HG03045 (cell line): ENCODE measurements at regions not wholly inside any gene's neighbourhood (a gene's known extent, or its start where the extent isn't known, plus 50 kb on each side); places are given as distances from the start of the nearest gene placed in this dataset.

Source experiments
- ATAC-seq: cut with Tn5 transposase; IDR thresholded peaks from one replicate; pipeline ENCODE4 v1.9.1; 2021; ENCODE audit warnings: mild to moderate bottlenecking, moderate library complexity; ENCODE audit not compliant: unreplicated experiment

DNA sequence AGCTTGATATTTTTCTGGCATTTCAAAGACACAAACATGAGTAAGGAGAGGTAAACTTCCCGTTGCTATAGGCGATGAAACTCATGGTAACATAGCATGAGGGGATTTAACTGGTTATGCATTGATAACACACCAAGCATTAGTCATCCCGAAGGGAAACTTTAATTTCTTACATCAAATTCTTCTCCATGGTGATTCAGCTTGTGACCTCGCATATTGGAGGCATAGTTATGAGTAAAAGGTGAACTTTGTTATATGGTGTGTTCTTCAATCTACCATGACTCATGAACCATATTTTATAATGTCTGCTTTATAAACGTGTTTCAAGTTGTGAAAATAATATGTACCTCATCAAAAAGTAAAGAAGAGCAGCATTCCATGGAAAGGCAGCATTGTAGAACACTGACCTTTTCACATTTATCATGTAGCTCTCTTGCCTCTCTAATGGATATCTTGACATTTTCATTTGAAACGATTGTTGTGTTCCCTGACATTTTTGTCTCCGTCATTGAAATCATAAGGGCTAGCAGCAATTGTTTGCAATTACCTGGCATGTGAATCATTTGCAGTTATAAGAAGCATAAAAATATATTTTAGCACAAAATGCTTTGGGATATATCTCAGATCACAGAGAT lies 491.8 kb downstream of the ANXA1 start:
- ATAC-seq = no peak

DNA sequence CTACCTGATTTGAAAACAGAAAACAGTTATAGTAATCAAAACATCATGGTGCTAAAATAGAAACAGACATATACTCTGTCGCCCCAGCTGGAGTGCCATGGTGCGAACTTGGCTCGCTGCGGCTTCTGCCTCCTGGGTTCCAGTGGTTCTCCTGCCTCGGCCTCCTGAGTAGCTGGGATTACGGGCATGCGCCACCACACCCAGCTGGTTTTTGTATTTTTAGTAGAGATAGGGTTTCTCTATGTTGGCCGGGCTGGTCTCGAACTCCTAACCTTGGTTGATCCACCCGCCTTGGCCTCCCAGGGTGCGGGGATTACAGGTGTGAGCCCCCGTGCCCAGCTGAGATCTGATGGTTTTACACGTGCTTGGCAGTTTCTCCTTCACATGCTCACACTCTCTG lies 495.9 kb downstream of the ANXA1 start:
- no peak for ATAC-seq

DNA sequence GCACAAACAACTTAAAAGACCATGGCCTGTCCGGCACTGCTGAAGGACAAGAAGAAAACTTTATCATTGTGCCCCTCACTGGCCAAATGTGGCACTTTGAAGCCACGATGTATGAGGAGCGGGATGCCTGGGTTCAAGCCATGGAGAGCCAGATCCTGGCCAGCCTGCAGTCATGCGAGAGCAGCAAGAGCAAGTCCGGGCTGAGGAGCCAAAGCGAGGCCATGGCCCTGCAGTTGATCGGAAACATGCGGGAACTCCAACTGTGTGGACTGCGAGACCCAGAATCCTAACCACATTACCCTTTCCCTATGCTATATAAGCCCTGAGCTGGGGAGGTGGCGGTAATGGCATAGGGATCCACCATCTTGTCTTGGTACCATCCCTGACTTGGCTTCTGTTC lies 497.9 kb downstream of the ANXA1 start:
- no peak for ATAC-seq

DNA sequence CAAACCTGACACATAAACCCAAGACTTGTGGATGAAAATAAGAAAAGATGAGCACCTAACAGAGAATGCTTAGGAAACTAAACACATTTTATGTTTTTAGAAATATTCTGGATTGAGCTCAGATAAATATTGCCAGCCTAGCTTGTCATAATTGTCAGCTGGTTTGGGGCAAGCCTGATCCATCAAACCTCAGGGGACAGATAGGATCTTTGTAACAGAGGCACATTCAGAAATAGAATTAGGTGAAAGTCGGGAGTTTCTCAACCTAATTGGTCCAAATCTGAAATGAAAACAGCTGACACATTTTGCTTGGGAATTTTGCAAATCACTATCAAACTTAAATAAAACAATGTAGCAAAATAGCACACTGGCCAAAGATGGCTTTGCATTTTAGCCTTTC lies 503.7 kb downstream of the ANXA1 start:
- no peak for ATAC-seq

DNA sequence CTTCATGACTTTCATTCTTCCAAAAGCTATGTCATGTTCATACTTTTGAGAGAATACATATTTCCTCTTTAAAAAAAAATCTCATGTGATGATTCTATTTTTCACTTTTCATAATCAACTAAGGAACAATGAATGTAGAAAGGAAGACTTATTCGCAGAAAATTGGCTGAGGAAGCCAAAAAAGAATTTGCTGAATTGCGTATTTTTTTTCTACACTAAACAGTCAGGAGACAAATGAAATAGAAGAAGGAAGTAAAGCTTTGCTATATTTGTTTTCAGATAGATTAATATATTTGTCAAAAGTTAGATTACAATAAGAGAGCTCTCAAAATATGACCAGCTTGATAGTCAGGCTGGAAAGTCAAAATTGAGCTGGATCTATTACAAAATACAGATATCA lies 504.2 kb downstream of the ANXA1 start:
- ATAC-seq = no peak

DNA sequence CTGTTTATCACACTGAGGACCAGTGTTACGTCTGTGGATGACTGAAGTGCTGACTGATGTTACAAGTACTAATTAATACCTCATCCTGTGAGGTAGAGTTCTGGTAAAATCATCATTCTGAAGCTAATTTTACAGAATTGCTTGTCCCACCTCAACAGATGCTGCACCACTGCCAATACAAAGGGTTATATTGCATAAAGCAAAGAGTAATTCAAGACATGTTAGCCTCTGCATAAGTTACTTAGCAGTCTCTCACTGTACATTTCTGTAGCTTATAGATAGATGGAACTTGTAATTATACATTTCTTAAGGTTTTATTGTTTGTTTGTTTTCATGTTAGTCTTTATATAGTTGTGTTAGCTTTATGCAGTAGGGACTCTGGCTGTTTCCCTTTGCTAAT lies 513.6 kb downstream of the ANXA1 start:
- no peak for ATAC-seq

DNA sequence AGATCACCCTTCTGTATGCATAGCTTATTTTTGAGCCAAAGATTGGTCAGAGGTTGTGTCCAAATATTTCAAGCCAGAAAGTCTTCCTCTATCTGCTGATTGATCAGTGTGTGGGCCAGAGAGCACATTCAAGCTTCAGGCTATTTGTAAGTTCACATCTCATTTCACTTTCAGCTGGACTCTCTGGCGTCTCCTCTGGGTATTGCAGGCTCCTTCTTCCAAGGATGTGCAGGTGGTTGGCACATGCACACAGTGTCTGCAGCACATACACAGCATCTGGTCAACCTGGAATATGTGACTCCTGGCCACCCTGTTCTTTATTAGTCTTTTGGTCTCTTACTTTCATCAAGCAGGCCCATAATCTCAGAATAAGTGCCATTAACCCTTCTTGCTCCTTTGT lies 516.1 kb downstream of the ANXA1 start:
- no peak for ATAC-seq

DNA sequence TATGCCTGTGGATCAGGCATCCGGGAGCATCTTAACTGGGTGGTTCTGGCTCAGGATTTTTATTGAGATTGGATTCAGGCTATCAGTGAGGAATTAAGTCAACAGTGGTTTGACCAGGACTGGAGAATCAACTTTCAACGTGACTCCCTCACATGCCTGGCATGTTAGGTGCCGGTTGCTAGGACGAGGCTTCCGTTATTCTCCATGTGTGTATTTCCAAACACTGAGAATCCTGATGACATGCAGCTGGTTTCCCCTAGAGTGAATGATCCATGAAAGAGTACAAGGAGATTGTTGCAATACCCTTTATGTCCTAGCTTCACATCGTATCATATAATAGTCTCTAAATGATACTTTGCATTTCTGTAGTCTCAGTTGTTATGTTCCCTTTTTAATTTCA lies 529.2 kb downstream of the ANXA1 start:
- ATAC-seq = no peak

DNA sequence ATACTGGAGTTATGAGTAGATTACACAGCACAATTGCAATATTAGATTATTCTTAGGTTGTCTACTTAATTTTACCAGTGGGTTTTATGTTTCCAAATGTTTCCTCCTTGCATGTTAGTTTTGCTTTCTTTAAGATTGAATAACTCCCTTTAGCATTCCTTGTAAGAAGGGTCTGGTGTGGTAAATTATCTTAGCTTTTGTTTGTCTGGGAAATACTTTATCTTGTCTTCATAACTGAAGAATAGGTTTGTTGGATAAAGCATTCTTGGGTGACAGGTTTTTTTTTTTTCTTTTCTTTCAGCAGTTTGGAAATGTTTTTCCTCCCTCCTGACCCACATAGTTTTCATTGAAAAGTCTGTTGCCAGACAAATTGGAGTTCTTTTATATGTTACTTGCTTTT lies 531.1 kb downstream of the ANXA1 start:
- ATAC-seq = no peak

DNA sequence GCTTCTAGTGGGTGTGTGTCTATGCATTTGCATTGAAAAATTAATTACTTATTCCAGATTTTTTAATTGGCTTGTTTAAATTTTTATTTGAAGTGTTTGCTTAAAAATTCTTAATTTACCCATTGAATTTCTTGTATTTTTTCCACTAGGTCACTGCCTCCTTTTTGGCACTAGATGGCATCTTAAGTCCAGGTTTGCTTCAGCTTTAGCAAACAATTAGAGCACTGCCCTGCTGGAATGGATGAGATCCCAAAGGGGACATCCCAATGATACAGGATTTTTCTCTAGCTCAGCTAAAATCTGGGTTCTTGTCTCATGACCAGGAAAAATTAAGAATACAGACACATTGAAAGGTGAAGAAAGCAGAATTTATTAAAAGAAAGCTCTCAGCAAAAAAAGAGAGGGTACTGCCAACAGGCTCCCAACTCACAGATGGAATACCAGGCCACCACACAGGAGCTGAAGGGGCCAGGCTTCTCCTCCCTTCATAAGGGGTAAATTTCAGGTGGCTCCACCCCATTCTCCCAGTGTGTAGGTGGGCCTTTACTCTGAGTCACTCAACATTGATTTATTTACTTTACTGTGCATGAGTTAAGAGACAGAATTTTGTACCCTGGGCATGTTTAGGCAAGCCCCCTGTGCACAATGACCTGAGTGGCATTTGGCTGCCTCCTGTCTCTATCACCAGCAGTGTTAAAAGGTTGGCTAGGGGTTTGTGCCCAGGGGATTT lies 532.4 kb downstream of the ANXA1 start:
- no peak for ATAC-seq

DNA sequence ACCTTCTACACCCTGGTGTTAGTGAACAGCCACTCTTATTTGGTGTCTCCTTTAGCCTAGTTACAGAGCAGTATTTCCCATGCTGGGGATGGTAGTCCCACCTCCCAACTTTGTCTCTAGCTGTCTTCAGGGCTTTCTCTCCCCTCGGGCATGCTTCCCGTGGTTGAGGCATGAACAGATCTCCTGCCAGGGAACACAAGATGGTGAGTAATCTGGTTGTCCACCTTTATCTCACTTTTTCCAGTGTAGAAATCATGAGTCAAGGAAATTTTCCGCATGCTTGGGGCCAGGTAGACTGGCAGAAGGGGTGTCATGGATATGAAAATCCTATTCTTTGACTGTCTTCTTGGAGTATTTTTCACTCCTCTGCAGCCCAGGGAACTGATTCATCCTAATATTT lies 532.9 kb downstream of the ANXA1 start:
- no peak for ATAC-seq

DNA sequence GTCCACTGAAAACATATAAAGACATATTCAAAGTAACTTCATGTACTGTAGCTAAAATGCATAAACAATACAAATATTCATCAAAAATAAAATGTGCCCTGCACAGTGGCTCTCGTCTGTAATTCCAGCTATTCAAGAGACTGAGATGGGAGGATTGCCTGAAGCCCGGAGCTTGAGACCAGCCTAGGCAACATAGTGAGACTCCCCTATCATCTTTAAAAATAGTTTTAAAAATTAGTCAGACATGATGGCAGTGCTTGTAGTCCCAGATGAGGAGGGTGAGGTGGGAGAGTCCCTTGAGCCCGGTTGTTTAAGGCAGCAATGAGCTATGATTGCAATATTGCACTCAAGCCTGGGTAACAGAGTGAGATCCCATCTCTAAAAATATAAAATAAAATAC lies 534.1 kb downstream of the ANXA1 start:
- no peak for ATAC-seq

DNA sequence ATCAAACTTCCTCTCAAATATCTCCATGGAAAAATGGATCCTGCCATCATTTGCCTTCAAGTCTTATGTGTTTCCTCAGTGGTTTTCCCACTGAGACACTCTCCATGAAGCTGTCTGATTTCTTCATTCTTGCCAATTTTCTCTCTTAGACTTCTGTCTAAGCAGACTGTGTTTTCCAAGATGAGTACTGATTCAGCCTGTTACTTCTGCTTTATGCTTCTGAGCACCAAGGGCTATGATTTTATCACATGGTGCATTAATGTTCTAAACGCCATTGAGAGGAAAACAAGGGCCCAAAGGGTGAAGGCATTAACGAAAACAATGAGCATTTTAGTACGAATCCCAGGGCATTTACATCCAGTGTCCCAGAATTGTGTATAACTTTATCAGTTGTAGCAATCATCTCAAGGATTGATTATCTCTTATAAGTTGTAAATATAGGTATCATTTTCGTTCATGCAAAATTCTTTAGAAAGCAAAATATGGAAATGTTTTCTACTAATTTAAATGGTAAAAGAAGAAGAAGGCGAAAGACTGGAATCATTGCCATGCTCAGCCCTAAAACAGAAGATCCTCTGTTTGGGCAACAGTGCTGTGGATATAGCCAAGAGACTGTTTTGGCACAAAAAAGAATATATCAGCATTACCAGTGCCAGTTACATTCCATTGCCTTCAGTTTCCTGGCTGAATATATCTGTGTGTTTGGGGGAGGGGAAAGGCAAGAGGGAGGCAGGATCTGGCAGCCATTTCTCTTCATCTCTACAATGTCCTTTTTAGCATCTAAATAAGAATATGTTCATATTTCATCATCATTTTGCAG lies 537.6 kb downstream of the ANXA1 start:
- ATAC-seq = no peak

DNA sequence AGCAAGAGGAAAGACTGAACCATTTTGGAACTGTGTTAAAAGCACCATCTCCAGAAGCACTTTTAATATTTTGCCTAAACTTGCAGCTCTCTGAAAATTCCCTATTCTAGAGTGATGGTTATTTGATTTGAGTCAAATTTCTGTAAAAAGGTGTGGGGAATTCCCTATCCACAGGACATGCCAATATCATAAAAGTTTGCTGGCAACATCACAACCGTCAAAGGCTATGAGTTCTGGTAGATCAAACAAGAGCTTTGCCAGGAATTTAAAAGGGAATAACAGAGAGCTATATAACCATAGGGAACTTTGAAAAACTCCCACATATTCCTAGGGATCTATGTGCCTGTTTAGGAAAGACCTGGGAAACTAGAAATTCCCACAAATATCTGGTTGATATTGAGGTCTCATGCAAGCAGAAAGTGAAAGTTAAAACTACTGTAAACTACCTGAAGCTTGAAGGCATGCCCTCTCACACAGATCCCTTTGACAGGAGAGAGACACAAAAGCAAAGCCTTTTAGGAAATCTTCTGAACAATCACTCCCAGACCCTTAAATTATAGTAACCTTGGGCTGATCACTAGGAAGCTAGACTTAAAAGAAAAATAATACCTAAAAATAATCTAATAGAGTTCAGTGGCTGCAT lies 549.9 kb downstream of the ANXA1 start:
- ATAC-seq = no peak

DNA sequence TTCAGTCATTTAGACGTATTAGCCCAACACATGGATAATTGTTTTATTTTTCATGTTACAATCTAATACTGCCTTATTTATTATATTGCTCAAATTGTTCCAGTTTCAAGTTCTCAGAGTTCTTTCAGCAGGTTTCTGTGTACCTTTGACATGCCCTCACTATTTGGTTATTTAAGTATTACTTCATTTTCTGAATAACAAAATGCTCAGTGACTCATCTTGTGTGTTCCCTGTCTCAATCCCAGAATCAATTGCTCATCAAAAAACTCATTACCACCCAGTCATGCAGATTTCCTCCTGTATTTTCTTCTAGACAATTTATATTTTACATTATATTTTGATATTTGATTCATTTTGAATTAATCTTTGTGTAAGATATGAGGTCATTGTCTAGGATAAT lies 562.6 kb downstream of the ANXA1 start:
- ATAC-seq = no peak

DNA sequence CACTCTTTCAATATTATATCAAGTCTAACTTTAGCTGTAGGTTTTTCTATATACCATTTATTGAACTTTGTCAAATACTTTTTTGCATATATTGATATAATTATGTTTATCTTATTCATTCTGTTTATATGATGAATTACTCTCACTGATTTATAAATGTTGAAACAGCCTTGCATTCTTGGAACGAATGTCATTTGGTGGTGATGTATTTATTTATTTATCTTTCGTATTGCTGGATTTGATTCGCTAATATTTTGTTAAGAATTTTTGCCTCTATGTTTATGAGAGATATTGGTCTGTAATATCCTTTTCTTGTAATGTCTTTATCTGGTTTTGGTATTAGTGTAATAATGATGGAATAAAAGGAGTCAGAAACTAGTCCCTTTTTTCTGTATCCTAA lies 563.9 kb downstream of the ANXA1 start:
- no peak for ATAC-seq

DNA sequence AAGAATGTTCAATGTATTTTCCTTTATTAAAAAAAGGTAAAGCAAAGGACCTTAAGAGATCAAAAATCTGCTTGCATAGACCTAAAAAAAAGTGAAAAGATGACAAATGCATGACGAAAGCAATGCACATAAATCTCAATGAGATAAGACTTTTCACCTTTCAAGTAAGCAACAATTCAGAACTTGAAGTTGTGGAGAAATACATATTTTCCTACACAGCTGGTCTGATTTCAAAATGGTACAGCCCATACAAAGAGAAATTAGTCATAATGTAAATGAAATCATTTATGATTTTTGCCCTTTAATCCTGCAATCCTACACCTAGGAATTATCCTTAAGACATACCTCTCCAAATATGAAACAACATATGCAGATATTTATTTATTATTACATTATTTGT lies 568.0 kb downstream of the ANXA1 start:
- no peak for ATAC-seq

DNA sequence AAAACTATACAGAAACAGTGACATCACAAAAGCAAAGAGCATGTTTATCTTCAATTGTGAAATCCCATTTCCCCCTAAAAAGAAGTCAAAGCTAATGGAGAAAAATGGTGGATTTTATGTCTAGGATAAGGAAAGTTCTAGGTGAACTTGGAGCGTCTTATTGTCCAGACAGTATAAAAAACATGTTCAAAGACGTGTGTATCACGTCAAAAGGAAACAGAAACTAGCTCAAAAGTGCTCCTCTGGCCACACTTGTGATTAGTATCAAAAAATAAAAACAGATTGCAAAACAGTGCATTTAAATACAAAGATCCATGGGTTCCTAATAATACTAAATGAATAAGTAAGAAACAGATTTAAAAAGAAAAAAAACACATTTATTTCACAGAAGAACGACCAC lies 568.9 kb downstream of the ANXA1 start:
- no peak for ATAC-seq

DNA sequence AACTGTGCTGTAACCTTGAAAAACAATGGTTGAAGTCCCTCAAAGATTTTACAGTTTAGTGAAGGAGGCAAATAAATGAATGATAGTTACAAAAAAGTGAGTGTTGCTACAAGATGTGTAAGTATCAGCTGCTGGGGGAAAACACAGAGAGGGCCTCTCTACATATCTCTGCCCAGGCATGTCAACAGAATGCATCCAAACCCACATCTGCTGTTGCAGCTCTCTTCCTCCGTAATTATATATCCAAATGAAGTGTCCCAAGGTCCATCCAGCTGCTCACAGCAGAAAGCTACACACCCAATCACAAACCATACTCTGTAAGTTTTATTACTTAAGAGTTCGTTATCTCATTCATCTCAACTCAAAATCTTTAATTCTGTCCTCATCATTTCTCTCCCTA lies 584.6 kb downstream of the ANXA1 start:
- ATAC-seq = no peak

DNA sequence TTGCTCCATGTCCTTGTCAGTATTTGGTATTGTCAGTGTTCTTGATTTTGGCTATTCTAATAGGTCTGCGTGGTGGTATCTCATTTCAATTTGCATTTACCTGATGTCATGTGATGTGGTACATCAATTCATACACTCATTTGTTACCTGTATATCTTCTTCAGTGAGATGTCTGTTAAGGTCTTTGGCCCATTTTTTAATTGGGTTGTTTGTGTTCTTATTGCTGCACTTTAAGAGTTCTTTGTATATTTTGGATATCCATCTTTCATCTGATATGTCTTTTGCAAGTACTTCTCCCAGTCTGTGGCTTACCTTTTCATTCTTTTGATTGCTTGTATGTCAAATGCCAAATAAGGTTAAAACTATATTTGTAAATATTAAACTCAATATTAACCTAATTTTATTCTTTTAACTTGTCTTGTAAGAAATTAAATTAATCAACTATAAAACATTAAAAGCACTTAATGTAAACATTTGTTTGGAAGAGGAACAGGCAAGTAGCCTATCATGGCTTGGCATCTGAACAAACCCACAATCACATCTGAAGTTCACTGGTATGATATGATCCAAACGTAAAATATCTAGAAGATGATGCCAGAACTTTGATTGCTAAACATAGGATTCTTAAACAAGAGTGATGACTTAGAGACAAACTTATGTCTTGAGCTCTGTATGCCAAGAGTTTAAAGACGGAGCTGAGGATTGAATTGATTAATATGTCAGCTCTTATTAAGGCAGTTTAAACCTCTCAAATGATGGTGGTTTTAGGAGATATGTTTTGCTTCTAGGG lies 587.3 kb downstream of the ANXA1 start:
- ATAC-seq = no peak

DNA sequence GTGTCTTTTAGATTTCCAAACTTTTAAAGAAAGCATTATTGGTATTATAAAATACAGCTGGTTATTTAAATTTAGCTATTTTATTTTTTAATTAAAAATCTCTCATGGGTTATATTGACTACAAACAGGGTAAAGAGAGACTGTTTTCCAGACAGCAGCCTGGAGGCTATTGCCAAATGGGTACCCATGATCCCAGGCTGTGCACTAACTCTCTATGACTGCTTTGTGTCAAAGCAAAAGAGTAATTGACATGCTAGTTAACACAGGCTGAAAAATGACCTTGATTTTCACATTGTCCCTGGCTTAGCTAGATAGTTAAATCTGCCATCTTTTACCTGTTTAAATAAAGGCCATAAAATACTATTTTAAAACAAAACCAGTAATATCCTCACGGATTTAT lies 589.7 kb downstream of the ANXA1 start:
- ATAC-seq = no peak
